AG09309 (cell line): ENCODE measurements at regions not wholly inside any gene's neighbourhood (a gene's known extent, or its start where the extent isn't known, plus 50 kb on each side); places are given as distances from the start of the nearest gene placed in this dataset.

ENCODE experiments used
- DNase-seq: peaks from one replicate; pipeline ENCODE4 v3.0.0-alpha.2; 2010; ENCODE audit warnings: low read depth
- H3K4me3 ChIP-seq: 2 replicates; pipeline ENCODE4 v1.5.1; 2011; ENCODE audit warnings: mild to moderate bottlenecking, low read depth, low read length, moderate library complexity; ENCODE audit not compliant: control insufficient read depth
- CTCF ChIP-seq: IDR thresholded peaks from 2 replicates; pipeline ENCODE4 v1.5.1; 2011; ENCODE audit warnings: mild to moderate bottlenecking, low read depth, low read length, inconsistent platforms; ENCODE audit not compliant: insufficient read depth, control insufficient read depth; ENCODE audit errors: missing control alignments

- no peak for DNase-seq
- no peak overlapping the region for H3K4me3 ChIP-seq
- TF ChIP-seq CTCF = no peak
Observed at GRCh38 chr7:116142374-116142773, 68.0 kb upstream of the TES start.

DNA sequence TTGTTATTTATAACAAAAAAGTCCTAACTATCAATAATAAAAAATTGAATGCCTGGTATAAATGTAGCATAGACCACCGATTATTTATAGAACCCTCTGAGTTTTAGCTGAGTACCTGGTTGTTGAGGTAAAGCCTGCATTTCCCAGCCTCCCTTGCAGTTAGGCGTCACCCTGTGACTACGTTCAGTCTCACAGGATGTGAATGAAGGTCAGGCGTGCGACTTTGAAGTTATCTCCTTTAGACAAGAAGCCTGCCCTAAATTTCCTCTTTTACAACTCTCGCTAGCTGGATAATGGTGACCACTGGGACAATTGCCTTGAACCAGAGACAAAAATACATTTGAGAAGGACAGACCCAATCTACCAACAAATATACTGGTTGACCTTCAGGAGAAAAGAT lies 67.5 kb upstream of the TES start:
- TF ChIP-seq CTCF = no peak
- no peak overlapping the region for H3K4me3 ChIP-seq
- DNase-seq = no peak

DNA sequence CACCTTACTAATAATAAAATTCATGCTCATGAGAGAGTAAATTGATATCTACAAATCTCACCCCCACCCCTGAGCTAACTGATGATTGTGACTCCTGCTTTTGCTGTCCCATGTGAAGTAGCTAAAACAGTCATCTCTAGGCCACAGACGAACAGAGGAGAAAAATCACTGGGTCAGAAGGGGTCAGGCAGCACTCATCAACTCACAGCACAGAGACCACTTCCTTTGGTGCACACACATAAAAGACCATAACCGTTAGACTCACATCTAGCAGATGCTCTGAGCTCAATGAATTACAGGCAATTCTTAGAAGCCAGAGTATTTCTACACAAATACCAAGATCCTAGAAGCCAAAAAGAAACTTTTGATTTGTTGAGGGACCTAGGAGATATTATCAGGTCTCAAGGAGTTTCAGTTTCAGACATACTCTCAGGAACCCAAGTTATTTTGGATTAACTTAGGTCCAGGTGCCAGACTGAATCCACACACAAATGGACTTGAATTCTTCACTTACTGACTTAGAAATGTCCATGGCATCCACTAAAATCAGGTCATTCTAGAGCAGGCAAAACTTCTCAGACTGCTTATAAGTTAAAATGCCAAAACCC lies 65.0 kb upstream of the TES start:
- no peak for TF ChIP-seq CTCF
- H3K4me3 ChIP-seq = no peak overlapping the region
- no peak for DNase-seq

DNA sequence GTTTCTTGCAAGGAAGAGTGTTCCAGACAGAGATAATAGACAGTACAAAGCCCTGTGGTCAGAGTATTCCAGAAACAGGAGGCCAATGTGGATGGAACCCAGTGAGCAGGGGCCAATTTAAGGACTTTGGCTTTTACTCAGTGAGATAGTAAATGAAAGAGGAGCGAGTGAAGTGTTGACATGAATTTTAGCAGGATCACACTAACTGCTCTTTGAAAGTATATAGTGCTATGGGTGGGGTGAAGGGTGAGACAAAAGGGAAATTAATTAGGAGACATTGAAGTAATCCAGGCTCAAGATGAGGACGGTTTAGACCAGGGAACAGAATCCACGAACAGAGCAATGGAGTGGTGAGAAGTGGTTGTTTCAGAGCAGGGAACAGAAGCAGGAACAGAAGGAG lies 62.2 kb upstream of the TES start:
- DNase-seq = no peak
- no peak for TF ChIP-seq CTCF
- no peak overlapping the region for H3K4me3 ChIP-seq

DNA sequence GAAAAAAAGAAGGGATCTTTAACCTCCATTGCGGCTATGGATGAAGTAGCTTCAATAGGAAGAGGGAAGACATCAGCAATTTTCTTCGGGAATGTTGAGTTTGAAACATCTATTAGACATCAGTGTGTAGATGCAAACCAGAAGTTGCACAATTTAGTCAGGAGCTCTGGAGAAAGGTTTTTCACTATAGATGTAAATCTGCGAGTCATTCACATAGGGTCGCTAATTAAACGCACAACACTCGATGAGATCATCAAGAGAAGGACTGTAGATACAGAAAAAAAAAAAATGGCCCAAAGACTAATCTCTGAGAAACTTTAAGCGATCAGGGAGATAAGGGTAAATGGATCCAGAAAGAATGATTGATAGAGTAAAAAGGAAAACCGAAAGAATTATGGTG lies 61.7 kb upstream of the TES start:
- TF ChIP-seq CTCF = no peak
- no peak for DNase-seq

DNA sequence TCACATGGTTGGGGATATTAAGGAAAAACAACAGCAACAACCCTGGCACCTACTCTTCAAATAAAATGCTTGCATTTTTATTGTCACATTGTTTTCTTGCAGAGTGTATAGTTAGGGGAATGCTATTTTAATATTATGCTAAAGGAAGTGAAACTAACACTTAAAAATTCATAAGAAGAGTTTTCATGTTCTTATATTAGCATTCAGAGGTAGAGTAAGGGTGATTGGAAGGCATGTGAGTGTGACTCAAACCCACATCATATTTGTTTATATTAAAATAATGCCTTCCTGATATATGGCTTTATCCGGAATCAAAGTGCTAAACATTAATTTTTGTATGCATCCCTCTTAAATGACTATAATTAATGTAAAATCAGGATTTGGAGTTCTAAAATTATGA lies 59.8 kb upstream of the TES start:
- TF ChIP-seq CTCF = no peak
- DNase-seq = no peak
- no peak overlapping the region for H3K4me3 ChIP-seq

More for the DNA sequence above, 61.7 kb upstream of the TES start:
- H3K4me3 ChIP-seq = no peak overlapping the region

GRCh38 chr7:116152276-116152675 lies 58.1 kb upstream of the TES start:
- DNase-seq = no peak
- no peak for TF ChIP-seq CTCF
- H3K4me3 ChIP-seq = no peak overlapping the region
